Coronary artery (tissue), 2 donors: ENCODE measurements at regions not wholly inside any gene's neighbourhood (a gene's known extent, or its start where the extent isn't known, plus 50 kb on each side); places are given as distances from the start of the nearest gene placed in this dataset.

Experiments used
- DNase-seq: peaks from one replicate; pipeline ENCODE4 v3.0.0-alpha.2; 2017; ENCODE audit warnings: low spot score
- H3K27ac ChIP-seq, 2 donors: fragments of 200-600 bp; sonication (generic); one replicate each; pipeline ENCODE4 v1.5.1; 2016 to 2019
- H3K4me3 ChIP-seq: fragments of 200-600 bp; sonication (generic); 2 replicates; pipeline ENCODE4 v1.5.1; 2016; ENCODE audit warnings: mild to moderate bottlenecking, moderate library complexity
- TF ChIP-seq, protein P1 (sequence below): fragments of 200-600 bp; sonication (generic); IDR thresholded peaks from one replicate; pipeline ENCODE4 v1.5.1; 2019; ENCODE audit warnings: antibody characterized with exemption

DNA sequence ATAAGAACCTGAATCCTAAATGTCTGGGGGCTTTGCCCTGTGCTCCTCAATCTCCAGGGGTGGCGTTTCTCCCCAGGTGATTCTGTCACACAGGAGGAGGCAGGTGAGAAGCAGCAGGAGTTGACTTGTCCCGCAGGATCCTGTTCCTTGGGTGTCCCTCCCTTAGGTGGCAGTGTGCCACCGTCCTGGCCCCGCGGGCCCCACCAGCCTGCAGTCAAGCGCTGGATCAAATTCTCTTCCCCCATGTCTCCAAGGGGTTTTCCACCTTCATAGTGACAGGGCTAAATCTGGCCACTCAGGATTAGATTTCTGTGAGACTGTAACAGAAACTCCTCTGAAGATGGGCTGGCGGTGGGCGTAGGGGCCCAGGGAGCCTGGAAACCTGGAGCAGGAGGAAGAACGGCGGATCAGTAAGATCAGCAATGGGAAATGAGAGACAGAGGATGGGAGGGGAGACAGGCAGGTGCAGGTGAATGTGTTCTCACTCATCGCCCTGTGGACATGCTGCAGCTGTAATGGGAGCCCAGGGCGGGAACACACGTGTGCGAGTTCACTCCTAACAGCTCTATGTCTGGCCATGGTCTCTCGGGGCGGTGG, 329.2 kb upstream of the COBL start:
- Histone ChIP-seq H3K27ac (no peak overlapping the region), H3K4me3 (no peak overlapping the region)
- TF ChIP-seq, protein P1, sequence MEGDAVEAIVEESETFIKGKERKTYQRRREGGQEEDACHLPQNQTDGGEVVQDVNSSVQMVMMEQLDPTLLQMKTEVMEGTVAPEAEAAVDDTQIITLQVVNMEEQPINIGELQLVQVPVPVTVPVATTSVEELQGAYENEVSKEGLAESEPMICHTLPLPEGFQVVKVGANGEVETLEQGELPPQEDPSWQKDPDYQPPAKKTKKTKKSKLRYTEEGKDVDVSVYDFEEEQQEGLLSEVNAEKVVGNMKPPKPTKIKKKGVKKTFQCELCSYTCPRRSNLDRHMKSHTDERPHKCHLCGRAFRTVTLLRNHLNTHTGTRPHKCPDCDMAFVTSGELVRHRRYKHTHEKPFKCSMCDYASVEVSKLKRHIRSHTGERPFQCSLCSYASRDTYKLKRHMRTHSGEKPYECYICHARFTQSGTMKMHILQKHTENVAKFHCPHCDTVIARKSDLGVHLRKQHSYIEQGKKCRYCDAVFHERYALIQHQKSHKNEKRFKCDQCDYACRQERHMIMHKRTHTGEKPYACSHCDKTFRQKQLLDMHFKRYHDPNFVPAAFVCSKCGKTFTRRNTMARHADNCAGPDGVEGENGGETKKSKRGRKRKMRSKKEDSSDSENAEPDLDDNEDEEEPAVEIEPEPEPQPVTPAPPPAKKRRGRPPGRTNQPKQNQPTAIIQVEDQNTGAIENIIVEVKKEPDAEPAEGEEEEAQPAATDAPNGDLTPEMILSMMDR, result no peak
- DNase-seq, result peak; percentile 35

DNA sequence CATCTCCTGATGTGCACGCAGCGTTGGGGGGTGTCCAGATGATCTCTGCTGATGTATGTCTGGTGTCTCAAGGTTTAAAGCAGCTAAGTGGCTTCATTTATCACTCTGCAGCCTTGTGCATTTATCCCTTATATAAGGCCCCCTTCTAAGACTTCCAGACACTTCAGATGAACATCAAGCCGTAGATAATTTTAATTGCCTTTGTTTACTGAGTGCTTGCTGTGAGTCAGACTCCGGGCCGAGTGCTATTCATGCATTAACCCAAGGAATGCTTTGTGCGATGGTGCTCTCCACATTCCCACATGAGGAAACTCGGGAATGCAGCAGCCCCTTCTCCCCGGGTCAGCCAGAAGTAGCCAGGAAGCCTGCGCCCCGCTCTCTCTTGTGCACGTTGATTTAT, 328.6 kb upstream of the COBL start:
- Histone ChIP-seq H3K27ac (no peak overlapping the region), H3K4me3 (no peak overlapping the region)
- TF ChIP-seq, protein P1, result no peak
- no peak for DNase-seq

DNA sequence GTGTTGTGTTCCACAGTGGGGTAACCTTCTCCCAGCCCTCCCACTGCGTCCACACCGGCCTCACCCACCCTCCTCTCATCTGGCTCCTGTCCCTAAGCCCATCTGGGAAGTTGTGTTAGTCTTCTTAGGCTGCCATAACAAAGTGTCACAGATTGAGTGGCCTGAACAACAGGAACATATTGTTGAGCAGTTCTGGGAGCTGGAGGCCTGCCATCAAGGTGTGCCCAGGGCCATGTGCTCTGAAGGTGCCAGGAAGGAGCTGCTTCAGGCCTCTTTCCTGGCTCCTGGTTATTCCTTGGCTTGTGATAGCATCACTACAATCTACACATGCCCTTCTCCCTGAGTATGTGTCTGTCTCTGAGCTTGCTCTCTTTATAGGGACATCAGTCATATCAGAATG, 327.6 kb upstream of the COBL start:
- Histone ChIP-seq H3K27ac (no peak overlapping the region), H3K4me3 (no peak overlapping the region)
- TF ChIP-seq, protein P1, result no peak
- peak; percentile 22 for DNase-seq

DNA sequence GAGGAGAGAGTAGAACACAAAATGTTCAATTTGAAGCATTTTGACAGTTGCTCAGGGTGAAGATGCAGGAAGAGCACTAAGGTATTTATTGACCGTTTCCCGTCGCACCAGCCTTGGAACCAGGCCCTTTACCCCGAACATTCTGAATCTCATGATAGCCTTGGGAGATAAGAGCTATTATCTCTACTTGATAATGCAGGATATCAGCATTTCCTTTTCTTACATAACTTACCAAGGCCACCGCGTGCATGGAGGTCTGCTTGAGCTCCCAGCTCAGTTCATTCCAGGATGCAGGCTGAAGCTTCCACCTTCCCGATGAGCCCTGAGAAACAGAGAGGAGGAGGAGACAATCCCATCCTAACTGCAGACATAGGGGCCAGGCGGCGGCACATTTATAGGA, 324.2 kb upstream of the COBL start:
- TF ChIP-seq, protein P1, result no peak
- Histone ChIP-seq H3K27ac (no peak overlapping the region), H3K4me3 (no peak overlapping the region)
- no peak for DNase-seq

DNA sequence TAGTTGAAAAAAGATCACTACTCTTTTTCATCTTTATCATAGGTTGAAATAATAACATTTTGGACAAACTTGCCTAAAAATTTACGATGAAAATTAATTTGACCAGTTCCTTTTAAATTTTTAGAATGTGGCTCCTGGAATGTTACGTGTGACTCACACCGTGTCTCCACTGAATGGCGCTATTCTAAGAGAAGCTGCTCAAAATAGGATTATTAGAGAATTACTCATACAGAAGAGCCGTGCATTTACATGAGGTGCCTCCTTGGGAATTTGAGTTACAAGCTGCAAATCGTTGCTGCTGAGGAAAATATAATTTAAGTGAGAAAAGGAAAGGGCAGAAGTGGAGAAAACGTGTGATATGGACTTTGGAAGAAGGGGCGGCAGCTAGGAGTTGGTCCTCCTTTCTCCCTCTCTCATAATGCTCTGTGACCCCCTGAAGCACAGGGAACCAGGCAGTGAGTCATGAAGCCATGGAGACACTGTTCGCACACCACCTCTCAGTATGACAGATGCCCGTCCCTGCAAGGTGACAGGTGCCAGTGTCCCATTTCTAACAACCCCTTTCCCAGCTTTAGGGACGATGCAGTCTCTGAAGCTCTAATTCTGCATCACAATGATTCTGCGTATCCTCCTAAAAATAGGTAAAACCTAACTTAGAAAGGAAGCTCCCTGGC, 323.2 kb upstream of the COBL start:
- Histone ChIP-seq H3K4me3 (no peak overlapping the region), H3K27ac (no peak overlapping the region)
- TF ChIP-seq, protein P1, result no peak

DNA sequence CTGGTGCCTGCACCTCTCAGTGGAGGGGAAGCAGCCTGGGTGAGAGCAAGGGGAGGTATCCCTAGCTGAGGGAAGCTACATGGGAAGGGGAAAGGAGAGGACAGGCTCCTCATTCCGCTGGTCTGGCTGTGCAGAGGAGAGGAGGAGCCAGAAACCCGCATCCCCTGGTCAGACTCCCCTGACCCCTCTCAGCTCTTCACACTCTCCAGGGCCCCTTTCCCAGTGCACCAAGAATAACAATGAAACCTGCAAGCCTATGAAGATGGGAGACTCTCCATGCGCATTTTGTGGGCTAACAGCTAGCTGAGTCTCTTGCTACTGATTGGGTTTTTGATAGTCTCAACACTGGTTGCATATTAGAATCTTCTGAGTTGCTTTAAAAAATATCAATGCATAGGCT, 319.9 kb upstream of the COBL start:
- TF ChIP-seq, protein P1, result no peak
- no peak overlapping the region for H3K4me3 ChIP-seq

More for the DNA sequence above, 323.2 kb upstream of the COBL start:
- DNase-seq, result no peak

DNA sequence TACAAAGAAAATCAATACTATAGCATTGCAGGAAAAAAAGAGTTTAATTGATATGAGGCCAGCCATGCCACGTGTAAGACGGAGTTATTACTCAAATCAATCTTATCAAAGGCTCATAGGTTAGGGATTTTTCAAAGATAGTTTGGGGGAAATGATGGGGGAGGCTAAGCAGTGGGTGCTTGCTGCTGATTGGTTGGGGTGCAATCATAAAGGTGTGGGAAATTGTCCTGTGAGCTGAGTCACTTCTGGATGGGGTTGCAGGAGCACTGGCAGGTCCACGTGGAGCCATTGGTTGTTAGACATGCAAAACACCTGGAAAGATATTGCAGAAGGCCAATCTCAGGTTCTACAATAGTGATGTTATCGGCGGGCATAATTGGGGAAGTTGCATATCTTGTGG, 319.2 kb upstream of the COBL start:
- Histone ChIP-seq H3K27ac (no peak overlapping the region), H3K4me3 (no peak overlapping the region)
- DNase-seq, result no peak
- TF ChIP-seq, protein P1, result no peak

More for the DNA sequence above, 319.9 kb upstream of the COBL start:
- no peak overlapping the region for H3K27ac ChIP-seq
- no peak for DNase-seq
